ENCODE measurements at regions not wholly inside any gene's neighbourhood (a gene's known extent, or its start where the extent isn't known, plus 50 kb on each side); places are given as distances from the start of the nearest gene placed in this dataset.
"Not testable (repeated sequence)": the region's sequence is repeated elsewhere in the genome, so short reads cannot be mapped to it uniquely, and the experiment has no call there.

DNA sequence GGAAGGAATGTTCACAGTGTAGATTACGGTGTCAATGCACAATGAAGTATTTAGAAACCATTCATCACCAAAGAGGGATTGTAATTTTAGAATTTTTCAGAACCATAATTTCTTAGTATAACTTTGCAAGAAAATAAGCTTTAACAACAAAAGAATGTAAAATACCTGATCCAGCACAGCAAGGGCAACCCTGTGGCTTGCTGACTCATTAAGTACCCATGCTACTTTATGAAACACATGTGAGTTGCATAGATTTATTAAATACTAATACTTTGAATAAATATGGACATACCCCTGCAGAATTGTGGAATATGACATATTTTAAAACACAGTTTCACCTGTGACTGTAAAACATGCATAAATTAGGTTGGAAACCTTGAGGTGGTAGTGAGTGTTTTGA, 281.3 kb downstream of the ZNF248 start:
- DNase-seq (ENCODE audit: low spot score), result no peak

DNA sequence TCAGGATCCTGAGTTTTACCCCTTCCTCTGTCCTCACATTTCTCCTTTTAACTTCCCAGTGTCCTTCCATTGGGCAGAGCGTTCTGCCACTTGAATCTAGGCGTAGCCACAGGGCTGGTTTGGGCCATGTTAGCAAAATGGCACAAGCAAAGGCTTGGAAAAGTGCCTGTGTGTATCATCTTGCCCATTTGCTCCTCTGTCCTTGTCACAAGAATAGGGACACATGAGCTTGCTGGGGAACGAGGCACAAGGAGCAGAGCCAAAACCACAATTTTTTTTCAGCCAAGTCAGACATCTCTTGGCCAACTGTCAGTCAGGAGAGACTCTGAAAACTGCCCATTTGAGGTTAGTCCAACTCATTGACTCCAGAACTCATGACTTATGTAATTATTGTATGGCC, 285.2 kb downstream of the ZNF248 start:
- DNase-seq (ENCODE audit: low spot score), result no peak

DNA sequence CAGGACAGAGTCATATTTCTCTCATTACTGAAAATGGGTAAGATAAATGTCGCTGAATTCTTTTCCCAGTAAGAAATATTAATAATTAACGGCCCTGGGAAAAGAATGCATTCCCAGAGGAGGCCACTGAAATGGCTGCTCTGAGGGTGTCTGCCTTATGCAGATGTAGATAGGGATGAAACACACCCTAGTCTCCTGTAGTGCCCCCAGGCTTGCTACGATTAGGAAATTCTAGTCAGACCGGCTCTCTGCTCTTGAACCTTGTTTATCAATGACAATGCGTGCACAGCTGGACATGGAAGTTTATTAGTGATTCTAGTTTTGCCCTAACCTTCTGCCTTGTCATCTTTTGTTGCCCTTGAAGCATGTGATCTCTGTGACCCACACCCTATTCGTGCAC, 291.1 kb downstream of the ZNF248 start:
- no peak for DNase-seq (ENCODE audit: low spot score)

DNA sequence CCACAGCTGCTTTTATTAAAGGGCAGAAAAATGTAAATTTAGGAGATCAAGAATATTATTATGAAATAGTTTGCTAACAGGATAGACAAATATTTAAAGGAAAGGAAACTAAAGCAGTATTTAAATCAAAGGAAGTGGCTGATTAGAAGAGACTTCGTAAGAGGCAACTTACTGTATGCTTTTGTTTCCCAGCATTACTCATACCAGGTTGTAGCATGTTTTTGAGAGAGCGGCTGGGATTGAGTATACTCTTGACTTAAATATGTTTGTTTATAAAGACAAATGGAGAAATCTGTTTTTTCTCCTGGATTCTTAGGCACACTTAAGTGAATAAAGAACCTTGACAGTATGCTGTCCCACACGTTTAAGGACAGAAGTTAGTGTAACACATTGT, 293.7 kb downstream of the ZNF248 start:
- peak; percentile 14 for DNase-seq (ENCODE audit: low spot score)

DNA sequence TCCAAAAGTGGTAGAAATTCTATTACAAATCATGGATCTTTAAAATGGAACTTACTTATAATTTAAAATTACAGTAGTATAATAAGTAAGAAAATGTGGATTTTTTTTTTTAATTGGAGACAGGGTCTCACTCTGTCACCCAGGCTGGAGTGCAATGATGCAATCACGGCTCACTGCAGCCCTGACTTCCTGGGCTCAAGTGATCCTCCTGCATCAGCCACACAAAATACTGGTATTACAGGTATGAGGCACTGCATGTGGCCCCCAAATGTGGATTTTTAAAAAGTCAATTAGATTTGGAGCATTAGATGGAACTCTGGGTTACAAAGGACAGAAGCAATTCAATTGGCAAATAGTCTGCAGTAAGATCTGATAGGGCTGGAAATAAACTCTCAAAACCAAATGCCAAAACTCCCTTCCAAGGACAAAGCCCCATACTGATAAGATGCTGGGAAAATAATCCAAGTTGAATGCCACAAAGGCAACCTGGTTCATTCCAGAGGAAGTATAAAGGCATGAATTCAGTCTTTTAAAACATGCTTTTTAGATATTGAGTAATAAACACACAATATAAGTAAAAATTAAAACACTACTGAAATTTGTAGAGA, 294.2 kb downstream of the ZNF248 start:
- DNase-seq (ENCODE audit: low spot score), result no peak

DNA sequence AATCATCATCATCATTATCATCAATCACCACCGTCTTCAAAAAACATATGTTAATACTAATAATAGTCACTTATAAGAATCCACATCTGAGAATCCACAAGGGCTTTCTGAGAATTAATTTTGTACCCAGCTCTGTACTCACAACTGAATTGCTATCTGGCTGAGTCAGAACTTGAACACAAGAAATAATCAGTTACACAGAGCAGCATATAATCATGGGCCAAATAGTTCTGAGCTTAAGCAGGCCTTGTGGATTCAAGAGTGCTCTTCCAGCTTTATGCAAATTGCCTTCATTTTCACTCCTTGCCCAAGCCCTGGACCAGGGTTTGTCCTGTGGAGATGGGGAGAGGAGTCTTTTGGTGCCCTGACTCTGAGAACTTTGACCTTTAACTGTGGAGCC, 304.5 kb downstream of the ZNF248 start:
- no peak for DNase-seq (ENCODE audit: low spot score)

DNA sequence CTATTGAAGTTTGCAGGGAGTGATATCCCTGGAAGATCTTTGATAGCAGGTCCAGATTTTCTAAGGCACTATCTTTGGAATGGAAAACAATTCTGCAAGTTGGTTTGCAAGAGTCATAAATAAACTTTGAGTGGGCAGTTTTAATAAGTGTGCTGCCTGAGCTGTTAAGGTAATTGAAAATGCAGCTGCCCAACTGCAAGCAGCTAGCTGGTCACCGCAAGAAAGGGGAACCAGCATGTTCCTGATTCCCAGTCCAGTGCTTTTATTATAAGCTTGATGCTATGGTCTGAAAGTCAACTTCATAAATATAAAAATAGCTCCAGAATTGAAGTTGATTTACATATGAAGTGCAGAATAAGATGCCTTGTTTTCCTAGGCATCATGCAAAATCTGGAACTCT, 308.4 kb downstream of the ZNF248 start:
- no peak for DNase-seq (ENCODE audit: low spot score)

DNA sequence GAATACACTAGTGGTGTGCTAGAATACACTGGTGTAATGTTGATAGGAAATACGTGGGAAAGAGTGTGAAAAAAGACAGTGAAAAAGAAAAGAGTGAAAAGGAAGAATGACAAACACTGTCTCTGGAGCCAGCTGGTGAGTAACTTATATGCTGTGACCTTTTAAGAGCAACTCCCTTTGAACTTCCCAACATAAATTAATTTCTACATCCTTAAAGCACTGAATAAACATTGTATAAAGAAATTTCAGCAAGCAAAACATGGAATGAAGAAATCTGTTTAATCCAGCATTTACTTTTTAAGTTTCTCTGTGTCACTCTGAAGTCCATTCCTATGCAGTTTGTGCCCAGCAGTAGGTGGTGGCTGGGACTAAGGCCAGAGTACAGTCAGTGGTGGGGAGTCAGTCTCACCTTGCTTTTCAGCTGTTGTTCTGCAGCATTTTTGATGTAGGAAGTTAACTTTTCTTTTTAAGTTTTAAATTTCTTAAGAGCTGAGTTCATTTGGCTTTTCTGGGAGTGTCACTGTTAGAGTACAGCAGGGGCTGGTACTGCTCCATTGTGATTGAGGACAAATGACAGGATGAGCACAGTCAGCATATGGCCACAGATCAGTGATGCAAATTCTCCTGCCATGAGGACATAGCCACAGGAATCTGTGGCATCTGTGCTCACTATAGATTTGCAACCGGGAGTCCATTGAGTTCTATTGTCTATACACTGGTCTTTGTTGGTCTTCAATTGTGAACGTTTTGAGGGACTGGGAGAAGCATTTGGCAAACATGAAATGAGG, 321.8 kb downstream of the ZNF248 start:
- peak; percentile 7 for DNase-seq (ENCODE audit: low spot score)

DNA sequence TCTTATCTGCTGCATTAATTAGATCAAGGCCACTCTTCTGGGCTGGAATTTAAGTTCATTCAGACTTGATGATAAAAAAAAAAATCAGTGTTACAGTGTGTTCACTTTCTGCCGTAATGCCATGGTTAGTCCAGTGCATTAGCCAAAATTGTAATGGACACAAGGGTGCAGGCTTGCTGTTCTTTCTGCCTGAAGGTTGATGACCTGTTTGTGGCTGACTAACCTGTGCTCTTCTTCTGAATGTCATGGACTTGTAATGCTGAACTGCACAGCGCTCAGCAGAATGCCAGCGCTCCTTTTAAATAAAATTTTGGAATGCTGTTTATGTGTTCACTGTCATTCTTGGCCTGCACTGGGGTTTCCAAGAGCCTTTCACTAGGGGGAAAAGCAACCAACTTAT, 323.2 kb downstream of the ZNF248 start:
- DNase-seq (ENCODE audit: low spot score), result no peak

DNA sequence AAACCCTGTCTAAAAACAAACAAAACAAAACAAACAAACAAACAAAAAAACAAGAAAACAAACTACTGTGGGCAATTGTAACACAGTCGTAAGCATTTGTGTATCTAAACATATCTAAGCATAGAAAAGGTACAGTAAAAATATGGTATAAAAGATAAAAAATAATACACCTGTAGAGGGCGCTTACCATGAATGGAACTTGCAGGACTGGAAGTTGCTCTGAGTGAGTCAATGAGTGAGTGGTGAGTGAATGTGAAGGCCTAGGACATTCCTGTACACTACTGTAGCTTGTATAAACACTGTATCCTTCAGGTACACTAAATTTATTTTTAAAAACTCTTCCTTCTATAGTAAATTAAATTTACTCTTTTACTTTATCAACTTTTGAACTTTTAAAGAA, 332.0 kb downstream of the ZNF248 start:
- not testable (repeated sequence) for DNase-seq (ENCODE audit: low spot score)

DNA sequence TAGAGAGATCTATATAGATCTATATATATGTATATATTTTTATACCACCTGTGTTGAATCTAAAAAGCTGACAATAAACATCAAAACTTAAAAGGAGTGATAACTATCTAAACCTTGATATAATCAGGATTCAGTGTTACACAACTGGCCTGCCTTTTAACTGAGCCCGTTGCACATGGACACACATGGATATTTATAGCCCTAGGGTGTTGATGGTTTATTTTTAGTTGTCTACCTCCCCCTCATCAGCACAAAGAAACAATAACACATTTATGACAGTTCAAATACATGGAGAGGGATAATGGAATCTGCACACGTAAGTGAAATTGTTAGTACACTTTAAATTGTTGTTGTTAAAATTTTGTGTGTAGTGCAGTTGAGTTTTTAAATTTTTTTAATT, 336.9 kb downstream of the ZNF248 start:
- DNase-seq (ENCODE audit: low spot score), result no peak

DNA sequence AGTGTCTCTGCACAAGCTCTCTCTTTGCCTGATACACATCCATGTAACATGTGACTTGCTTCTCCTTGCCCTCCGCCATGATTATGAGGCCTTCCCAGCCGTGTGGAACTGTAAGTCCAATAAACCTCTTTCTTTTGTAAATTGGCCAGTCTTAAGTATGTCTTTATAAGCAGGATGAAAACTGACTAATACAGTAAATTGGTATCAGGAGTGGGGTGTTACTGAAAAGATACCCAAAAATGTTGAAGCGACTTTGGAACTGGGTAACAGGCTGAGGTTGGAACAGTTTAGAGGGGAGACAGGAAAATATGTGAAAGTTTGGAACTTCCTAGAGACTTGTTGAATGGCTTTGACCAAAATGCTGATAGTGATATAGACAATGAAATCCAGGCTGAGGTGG, 346.9 kb downstream of the ZNF248 start:
- not testable (repeated sequence) for DNase-seq (ENCODE audit: low spot score)

DNA sequence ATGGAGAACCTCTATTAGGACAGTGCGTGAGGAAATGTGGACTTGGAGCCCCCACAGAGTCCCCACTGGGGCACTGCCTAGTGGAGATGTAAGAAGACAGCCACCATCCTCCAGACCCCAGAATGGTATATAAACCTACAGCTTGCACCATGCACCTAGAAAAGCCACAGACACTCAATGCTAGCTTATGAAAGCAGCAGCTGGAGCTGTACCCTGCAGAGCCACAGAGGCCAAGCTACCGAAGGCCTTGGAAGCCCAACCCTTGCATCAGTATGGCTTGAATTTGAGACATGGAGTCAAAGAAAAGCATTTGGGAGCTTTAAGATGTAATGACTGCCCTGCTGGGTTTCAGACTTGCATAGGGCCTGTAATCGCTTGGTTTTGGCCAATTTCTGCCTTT, 361.3 kb downstream of the ZNF248 start:
- DNase-seq (ENCODE audit: low spot score), result no peak

DNA sequence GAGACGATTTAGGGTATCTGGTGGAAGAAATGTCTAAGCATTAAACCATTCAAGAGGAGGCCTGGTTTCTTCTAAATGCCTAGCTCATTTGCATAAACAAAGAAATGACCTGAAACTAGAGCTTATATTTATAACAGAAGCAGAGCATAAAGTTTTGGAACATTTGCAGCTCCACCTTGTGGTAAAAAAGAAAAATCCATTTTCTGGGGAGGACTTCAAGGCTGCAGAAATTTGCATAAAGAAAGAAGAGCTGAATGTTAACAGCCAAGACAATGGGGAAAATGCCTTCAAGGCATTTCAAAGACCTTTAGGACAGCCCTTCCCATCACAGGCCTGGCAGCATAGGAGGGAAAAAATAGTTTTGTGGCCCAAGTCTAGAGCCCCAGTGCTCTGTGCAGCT, 362.0 kb downstream of the ZNF248 start:
- DNase-seq (ENCODE audit: low spot score), result peak; percentile 45

DNA sequence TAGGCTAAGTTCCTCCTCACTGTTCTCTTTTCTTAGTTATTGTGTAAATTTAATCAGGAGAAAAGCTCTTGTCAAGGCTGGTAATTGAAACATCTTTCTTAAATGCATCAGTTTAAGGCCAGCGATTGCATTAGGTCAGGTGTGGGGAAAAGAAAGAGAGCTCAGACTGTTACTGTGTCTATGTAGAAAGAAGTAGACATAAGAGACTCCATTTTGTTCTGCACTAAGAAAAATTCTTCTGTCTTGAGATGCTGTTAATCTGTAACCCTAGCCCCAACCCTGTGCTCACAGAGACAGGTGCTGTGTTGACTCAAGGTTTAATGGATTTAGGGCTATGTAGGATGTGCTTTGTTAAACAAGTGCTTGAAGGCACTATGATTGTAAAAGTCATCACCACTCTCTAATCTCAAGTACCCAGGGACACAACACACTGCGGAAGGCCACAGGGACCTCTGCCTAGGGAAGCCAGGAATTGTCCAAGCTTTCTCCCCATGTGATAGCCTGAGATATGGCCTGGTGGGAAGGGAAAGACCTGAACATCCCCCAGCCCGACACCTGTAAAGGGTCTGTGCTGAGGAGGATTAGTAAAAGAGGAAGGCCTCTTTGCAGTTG, 364.1 kb downstream of the ZNF248 start:
- not testable (repeated sequence) for DNase-seq (ENCODE audit: low spot score)

DNA sequence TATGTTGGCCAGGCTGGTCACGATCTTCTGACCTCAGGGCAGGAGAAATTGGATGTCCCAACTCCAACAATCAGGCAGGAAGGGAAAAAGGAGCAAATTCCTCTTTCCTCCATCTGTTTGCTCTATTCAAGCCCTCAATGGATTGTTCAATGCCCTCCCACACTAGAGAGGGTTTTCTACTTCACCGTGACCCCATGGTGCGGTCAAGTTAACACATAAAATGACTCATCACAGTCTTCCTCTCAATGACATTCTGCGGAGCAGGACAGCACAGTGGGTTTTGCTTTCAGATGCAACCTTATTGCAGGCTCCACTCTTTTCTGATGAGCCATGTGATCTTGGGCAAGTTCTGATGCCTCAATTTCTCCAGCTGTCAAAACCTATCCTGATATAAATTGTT, 364.9 kb downstream of the ANKRD30A start:
- DNase-seq (ENCODE audit: low spot score), result peak; percentile 54

DNA sequence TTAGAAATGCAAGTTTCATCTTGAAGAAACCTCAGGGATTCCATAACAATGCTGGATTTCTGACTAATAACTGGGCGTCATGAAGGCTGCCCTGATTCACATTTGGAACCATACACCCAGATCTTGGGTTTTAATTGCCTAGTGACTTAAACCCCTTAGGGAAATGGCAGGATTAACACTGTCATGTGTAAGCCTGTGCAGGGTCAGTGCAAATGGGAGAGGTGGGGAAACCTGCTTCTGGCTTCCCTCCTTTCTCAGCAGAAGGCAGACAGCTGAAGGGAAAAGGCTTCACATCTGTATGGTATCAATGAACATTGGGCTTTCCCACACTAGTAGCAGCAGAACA, 364.2 kb downstream of the ANKRD30A start:
- no peak for DNase-seq (ENCODE audit: low spot score)

DNA sequence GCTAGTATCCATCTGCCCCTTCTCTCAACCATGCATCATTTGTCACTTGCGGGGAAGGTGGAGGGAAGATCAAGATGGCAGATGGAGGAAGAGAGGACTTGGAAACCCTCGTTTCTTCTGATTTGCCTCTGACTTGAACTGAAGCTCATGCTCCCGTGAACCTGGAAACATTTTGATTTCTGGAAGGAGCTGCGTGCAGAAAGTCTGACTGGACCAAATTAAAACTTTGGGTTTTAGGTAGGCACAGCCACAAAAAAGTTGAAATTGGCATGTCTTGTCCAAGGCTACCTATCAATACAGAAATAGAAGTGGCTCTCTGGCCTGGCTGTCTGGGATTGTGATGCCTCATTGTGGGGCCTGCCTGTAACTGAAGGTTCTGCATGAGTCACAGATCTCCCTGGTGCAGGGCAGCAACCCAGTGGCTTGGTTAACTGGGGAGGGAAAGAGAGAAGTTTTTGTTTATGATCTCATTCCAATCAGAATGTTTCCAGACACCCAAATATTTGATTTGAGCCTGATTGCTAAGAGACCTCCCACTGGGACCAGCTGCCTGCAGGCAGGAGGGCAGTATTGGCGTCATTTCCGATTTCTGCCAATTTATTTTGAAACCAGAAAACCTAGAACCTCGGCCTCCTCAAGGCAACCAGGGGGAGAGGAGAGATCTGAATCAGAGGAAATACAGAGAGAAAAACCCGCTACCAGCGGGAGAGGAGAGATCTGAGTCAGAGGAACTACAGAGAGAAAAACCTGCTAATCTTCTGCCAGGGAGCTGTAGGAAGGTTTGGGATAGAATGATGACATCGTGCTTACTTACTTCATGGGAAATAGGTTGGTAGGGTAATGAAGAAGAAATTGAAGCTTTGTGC, 363.6 kb downstream of the ANKRD30A start:
- peak; percentile 92 for DNase-seq (ENCODE audit: low spot score)

DNA sequence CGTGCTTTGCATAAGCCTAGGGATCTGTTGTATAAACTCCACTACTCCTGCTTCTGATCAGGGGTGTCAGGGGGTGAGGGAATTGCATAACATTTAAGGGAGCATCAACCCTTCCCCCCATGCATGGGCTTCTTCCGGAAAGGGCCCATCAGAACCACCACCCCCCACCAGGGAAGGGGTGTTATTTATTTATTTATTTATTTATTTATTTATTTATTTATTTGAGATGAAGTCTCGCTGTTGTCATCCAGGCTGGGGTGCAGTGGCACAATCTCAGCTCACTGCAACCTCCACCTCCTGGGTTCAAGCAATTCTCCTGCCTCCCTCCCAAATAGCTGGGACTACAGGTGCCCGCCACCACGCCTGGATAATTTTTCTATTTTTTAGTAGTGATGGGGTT, 355.2 kb downstream of the ANKRD30A start:
- DNase-seq (ENCODE audit: low spot score), result not testable (repeated sequence)

DNA sequence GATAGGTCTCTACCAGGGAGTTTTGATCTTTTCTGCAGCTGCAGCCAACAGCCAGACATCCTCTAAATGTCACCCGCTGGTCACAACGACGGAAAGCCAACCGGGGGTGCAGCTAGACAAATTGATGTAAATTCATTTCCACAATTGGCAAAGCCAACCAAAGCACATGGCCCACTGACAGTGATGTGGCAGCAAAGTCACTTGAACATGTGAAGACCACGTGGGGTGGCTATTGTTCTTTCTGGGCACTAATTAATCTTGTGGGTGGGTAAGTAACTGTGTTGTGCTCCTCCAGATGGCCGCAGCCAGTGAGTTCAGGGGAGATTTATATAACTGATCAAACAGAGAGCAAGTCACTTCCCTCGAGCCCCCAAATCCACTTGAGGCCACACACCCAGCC, 354.1 kb downstream of the ANKRD30A start:
- no peak for DNase-seq (ENCODE audit: low spot score)

DNA sequence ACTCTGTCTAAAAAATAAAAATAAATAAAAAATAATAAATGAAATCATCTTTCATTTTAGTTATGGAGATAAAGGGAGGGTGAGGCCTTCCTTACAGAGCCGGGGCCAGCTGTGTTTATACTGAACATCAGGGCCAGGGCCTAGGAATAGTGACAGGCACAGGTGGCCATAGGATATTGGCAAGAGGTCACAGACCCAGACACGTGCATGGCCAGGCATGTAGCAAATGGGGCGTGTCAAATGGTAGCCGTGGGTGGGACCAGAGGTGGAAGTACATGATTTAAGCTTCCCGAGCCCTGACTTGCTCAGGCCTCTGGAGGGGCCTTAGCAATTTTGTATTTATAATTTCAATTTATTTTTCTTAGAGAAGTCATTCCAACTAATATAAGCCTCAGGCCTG, 353.0 kb downstream of the ANKRD30A start:
- DNase-seq (ENCODE audit: low spot score), result peak; percentile 13

DNA sequence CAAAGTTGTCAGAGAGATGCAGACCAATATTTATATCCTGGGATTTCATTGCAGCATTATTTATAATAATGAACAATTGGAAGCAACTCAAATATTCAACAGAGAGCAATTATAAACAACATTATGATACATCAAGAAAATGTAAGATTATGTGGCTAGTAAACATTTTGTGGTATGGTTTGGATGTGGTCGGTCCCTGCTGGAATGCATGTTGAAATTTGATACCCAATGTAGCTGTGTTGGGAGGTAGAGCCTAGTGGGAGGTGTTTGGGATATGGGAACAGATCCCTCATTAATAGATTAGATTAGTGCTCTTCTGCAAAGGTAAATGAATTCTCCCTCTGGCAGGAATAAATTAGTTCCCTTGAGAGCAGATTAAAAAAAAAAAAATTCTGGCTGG, 350.9 kb downstream of the ANKRD30A start:
- peak; percentile 18 for DNase-seq (ENCODE audit: low spot score)
